Stimulated activated CD8-positive, alpha-beta memory T cell treated with anti-CD3 and anti-CD28 coated beads, Interleukin-12 subunit alpha, Interleukin-12 subunit beta, amount 100 ng/mL, for 24 hours (primary cell): ENCODE measurements at regions not wholly inside any gene's neighbourhood (a gene's known extent, or its start where the extent isn't known, plus 50 kb on each side); places are given as distances from the start of the nearest gene placed in this dataset.
"Not testable (repeated sequence)": the region's sequence is repeated elsewhere in the genome, so short reads cannot be mapped to it uniquely, and the experiment has no call there.

Source experiments
- DNase-seq: peaks from one replicate; pipeline ENCODE4 v3.0.0-alpha.2; 2020; ENCODE audit errors: extremely low read depth

DNA sequence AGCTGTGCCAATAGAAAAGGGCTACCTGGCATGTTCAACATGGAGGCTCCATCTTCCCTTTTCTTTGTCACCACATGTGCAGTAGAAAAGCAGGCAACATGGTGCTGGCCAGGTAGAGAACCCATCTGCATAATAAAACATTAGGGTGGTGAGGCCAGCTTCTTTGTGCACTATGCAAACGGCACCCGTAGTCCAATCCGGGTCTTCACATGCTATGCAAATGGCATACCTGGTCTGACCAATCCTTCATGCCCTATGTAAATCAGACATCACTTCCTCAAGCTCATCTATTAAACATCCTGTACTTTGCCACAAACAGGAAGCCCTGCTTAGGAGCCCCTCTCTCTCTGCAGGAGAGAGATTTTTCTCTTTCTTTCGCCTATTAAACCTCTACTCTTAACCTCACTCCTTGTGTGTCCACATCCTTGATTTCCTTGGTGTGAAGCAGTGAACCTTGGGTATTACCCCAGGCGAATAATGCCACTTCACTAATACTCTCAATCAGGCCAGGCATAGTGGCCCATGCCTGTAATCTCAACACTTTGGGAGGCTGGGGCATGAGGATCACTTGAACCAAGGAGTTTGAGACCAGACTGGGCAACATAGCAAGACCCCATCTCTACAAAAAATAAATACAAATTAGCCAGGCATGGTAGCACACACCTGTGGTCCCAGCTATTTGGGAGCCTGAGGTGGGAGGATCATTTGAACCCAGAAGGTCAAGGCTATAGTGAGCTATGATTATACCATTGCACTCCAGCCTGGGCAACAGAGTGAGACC lies 111.3 kb upstream of the MRI1 start:
- DNase-seq: no peak

DNA sequence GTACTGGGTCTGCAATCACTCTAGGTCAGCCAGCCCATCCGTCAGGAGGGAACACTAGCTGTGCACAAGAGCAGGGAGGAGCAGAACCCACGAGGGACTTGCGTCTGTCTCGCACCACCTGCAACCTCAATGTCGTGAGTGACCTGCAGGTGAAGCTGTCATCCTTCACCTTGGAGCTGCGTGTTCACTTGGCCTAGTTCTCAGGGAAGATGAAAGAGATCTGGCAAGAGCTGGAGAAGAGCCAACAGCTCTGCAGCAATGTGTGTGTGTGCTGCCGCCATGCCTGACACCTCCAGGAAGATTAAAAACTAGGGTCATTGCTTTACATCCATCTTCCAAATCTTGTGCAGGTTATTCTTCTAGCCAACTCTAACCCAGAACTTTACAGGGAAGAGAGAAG lies 117.6 kb upstream of the MRI1 start:
- DNase-seq: no peak

GRCh38 chr19:13644645-13645044 lies 119.7 kb upstream of the MRI1 start:
- DNase-seq: no peak

DNA sequence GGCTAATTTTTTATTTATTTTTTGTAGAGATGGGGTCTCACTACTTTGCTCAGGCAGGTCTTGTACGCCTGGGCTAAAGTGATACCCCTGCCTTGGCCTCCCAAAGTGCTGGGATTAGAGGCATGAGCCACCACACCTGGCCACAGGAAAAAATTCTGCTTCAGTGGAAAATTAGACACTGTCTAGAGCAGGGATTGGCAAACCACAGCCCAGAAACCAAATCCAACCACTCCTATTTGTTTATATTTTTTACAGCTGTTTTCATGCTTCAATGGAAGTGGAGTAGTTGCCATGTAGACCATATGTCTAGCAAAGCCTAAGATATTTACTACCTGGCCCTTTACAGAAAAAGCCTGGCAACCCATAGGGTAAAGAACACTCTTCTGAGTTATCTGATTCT lies 123.7 kb upstream of the MRI1 start:
- no peak for DNase-seq

DNA sequence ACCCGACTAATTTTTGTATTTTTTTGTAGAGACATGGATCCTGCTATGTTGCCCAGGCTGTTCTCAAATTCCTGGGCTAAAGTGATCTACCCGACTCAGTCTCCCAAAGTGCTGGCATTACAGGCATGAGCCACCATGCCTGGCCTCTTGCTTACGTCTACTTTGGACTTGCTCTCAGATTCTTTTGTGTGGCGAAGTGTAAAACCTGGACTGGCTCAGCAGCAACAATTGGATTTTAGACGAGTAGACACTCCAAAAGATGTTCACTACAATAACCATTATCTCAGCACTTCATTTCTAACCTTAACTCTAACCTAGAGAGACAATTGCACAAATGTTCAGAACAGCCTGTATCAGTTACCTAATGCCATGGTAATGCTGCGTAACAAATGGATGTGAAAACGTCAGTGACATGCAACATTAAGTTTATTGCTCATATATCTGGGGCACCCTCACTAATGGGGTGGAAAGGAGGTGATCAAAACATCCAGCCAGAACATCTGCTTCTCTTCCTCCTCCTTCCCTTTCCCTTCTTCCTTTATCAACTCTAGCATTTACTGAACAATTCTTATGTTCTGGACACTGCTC lies 124.9 kb upstream of the MRI1 start:
- DNase-seq: no peak

DNA sequence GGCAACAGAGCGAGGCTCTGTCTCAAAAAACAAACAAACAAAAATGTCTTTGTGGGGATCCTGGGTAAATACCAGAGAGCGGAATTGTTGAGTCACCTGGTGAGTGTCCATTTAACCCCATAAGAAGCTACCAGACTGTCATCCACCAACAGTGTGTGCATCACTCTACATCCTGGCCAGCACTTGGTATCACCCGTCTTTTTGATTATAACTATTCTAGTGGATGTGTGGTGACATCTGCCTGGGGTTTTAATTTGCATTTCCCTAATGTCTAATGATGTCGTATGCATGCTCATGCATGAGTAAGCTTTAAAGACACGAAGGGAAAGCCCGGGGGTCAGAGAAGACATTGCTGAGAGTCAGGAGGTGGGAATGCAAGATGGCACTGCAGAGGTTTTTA lies 126.7 kb upstream of the MRI1 start:
- DNase-seq: no peak

- no peak for DNase-seq
These were observed 128.4 kb upstream of the CACNA1A start for GRCh38 chr19:13634658-13635057.

- no peak for DNase-seq
These were observed 127.2 kb upstream of the CACNA1A start for GRCh38 chr19:13633522-13633922.

DNA sequence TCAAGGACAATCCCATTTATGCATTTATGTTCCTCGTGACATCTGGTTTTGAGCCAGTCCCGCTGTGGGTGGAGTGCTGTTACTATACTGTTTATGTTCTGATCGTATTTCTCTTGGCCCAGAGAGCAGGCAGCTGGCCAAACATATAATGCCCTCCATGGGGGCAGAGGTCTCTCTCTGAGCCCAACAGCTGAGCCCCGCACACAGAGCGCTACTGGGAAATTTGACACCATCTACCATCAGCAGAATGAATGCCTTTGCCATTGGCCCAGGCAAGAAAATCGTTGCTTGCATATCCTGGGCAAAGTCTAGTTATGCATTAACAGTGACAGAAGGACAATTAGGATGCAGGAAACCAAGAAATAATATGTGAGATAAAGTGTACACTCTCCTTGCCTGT lies 126.8 kb upstream of the CACNA1A start:
- no peak for DNase-seq

DNA sequence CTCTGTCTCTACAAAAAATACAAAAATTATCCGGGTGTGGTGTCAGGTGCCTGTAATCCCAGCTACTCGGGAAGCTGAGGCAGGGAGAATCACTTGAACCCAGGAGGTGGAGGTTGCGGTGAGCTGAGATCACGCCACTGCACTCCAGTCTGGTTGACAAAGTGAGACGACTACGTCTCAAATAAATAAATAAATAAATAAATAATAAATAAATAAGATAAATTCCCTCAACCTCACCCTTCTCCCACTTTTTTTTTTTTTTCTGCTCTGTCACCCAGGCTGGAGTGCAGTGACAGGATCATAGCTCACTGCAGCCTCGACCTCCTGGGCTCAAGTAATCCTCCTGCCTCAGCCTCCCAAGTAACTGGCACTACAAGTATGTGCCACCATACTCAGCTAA lies 125.9 kb upstream of the CACNA1A start:
- DNase-seq: not testable (repeated sequence)

DNA sequence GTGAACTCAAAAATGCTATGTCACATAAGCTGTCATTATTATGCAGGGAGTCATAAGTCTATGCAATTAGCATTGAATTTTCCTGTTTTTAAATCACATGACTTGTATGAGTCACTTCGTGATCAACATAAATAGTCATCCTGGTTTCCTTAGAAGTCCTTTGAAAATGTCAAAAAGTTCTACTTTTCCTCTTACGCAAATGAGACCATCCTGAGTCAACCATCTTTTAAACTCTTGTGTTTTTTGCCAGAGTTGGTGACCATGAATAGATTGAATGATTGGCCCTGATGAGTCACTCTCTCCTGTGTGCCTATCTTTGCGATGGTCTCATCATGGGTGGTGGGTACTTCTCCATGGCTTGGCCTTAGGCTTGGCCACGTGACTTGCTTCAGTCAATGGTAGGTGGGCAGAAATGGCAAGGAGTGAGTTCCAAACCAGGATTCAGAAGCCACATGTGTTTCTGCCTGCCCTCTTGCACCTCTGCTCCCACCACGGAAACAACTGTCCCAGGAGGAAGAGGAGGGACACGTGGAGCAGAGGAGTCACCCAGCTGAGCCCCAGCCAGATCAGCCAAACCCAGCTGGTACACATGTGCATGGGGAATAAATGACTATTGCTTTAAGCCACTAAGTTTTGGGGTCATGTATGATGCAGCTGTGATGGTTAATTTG lies 123.5 kb upstream of the CACNA1A start:
- DNase-seq: no peak

DNA sequence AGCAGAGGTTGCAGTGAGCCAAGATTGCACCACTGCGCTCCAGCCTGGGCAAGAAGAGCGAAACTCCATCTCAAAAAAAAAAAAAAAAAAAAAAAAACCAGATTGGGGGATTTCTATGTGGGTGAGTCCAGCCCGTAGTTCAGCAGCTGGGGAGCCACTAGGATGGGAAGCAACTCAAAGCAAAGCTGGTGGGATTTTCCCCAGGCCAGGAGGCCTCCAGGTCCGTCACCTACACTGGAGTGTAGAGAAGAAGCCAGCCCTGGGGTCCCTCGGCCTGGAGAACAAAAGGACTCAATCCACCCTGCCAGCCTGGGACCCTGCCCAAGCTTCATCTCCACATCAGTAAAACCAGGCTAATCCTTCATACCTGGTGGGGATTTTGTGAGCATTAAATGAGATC lies 121.3 kb upstream of the CACNA1A start:
- DNase-seq: no peak

GRCh38 chr19:13623716-13624710 lies 117.7 kb upstream of the CACNA1A start:
- DNase-seq: no peak

- DNase-seq: no peak
These were observed 116.8 kb upstream of the CACNA1A start for GRCh38 chr19:13622766-13623715.

GRCh38 chr19:13621413-13621812 lies 115.1 kb upstream of the CACNA1A start:
- DNase-seq: peak; percentile 7

DNA sequence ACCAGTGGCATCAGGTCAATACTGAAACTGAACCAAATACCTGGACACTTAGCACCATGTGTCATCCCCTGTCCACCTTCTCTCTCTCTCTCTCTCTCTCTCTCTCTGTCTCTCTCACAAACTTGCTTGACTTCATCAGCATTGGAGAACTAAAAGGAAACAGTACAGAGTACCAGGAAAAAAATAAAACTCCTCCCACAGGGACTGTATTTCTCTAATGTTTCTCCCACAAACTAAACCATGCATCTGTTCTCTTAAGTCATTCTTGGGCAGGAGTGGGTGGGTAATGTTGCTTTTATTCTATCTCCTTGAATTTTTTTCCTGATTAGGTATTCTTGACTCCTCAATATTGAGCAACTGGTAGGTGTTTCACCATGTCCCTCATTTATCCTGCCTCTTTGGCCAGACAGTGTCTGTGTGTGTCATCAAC lies 112.9 kb upstream of the CACNA1A start:
- DNase-seq: no peak

- no peak for DNase-seq
These were observed 109.6 kb upstream of the CACNA1A start for GRCh38 chr19:13615890-13616289.

- no peak for DNase-seq
These were observed 107.2 kb upstream of the CACNA1A start for GRCh38 chr19:13613447-13613846.

- DNase-seq: no peak
These were observed 105.3 kb upstream of the CACNA1A start for GRCh38 chr19:13611596-13611995.

- DNase-seq: no peak
These were observed 103.9 kb upstream of the CACNA1A start for GRCh38 chr19:13610039-13610691.
